GM12878 (cell line): ENCODE measurements at regions not wholly inside any gene's neighbourhood (a gene's known extent, or its start where the extent isn't known, plus 50 kb on each side); places are given as distances from the start of the nearest gene placed in this dataset.

Source experiments
- CTCF ChIP-seq, 3 experiments: IDR thresholded peaks in 2 of 3; conservative IDR thresholded peaks in 1 of 3; 2 replicates each; pipeline ENCODE4 v1.5.1; 2011; ENCODE audit warnings: low read depth in 3 of 3, low read length in 3 of 3, mild to moderate bottlenecking in 3 of 3, control low read depth in 2 of 3, moderate library complexity in 2 of 3, inconsistent platforms in 1 of 3, mixed read lengths in 1 of 3; ENCODE audit not compliant: control insufficient read depth in 2 of 3, insufficient read depth in 1 of 3; ENCODE audit errors: extremely low read depth in 1 of 3
- FOXM1 ChIP-seq: IDR thresholded peaks from 2 replicates; pipeline ENCODE4 v1.6.1; 2012; ENCODE audit warnings: low read depth, mild to moderate bottlenecking, inconsistent platforms, low read length, moderate library complexity
- NRF1 ChIP-seq: conservative IDR thresholded peaks from 2 replicates; pipeline ENCODE4 v1.6.1; 2011; ENCODE audit warnings: mild to moderate bottlenecking, low read depth, low read length, improper control_type of control experiment
- POLR2A ChIP-seq: IDR thresholded peaks from 2 replicates; pipeline ENCODE4 v1.6.1; 2011; ENCODE audit warnings: low read depth, mild to moderate bottlenecking, low read length

GRCh38 chr10:130766071-130766470 lies 545.5 kb downstream of the TCERG1L start:
- TF ChIP-seq NRF1 (no peak), CTCF (IDR thresholded peaks at IDR 0.05 in 2 of 3, conservative IDR thresholded peaks at IDR 0.05 in 1 of 3; ENCODE audit: control insufficient read depth in 2 of 3, extremely low read depth in 1 of 3, insufficient read depth in 1 of 3, low read depth in 3 of 3, low read length in 3 of 3) (no peak), POLR2A (no peak), FOXM1 (no peak)
